HUDEP-2 (cell line): ENCODE measurements at regions not wholly inside any gene's neighbourhood (a gene's known extent, or its start where the extent isn't known, plus 50 kb on each side); places are given as distances from the start of the nearest gene placed in this dataset.
"Not testable (repeated sequence)": the region's sequence is repeated elsewhere in the genome, so short reads cannot be mapped to it uniquely, and the experiment has no call there.

Experiments used
- DNase-seq, 76 experiments: peaks; one replicate each; lab custom pipeline; 2025; ENCODE audit not compliant: unreplicated experiment in 76 of 76; lab: John Stamatoyannopoulos, UW

GRCh38 chr7:1340461-1341360 lies 108.0 kb downstream of the UNCX start:
- no peak for DNase-seq

- DNase-seq, result no peak
Measured at GRCh38 chr7:1341361-1342089, 108.9 kb downstream of the UNCX start.

- no peak for DNase-seq
Measured at GRCh38 chr7:1342090-1342640, 109.5 kb downstream of the UNCX start.

GRCh38 chr7:1343551-1343950 lies 110.9 kb downstream of the UNCX start:
- DNase-seq, result no peak

GRCh38 chr7:1344421-1344820 lies 111.7 kb downstream of the UNCX start:
- DNase-seq, result no peak

GRCh38 chr7:1344981-1345701 lies 112.5 kb downstream of the UNCX start:
- no peak for DNase-seq

GRCh38 chr7:1345796-1346755 lies 113.2 kb downstream of the MICALL2 start:
- DNase-seq, result no peak

- DNase-seq, result no peak
Measured at GRCh38 chr7:1346851-1347250, 112.4 kb downstream of the MICALL2 start.

GRCh38 chr7:1348096-1348822 lies 111.0 kb downstream of the MICALL2 start:
- DNase-seq, result no peak

GRCh38 chr7:1348823-1349335 lies 110.4 kb downstream of the MICALL2 start:
- DNase-seq, result no peak

- no peak for DNase-seq
Measured at GRCh38 chr7:1349351-1349761, 109.9 kb downstream of the MICALL2 start.

- DNase-seq, result no peak
Measured at GRCh38 chr7:1351881-1352625, 107.2 kb downstream of the MICALL2 start.

GRCh38 chr7:1352656-1353271 lies 106.5 kb downstream of the MICALL2 start:
- DNase-seq, result no peak

- no peak for DNase-seq
Measured at GRCh38 chr7:1354661-1355567, 104.4 kb downstream of the MICALL2 start.

GRCh38 chr7:1355568-1356340 lies 103.5 kb downstream of the MICALL2 start:
- no peak for DNase-seq

GRCh38 chr7:1356853-1357252 lies 102.4 kb downstream of the MICALL2 start:
- DNase-seq, result not testable (repeated sequence)
